ENCODE measurements at regions not wholly inside any gene's neighbourhood (a gene's known extent, or its start where the extent isn't known, plus 50 kb on each side); places are given as distances from the start of the nearest gene placed in this dataset.

DNA sequence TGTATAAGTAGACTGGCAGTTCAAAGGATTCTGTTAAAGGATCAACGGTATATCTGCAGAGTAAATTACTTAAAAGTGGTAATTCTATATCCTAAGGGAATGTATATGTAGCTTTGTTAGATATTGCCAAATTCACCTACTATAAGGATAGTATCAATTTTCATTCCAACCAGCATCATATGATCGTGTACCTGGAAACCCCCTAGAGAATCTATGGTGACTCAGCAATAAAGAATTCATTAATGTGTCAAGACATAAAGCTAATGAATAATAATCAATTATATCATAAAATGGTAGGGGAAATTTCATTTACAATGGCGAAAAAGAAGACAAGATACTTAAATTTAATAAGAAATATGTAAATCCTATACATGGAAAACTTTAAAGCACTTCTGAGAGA is 234.1 kb upstream of the ACTBL2 start:
- TF ChIP-seq SUZ12 (IDR thresholded peaks at IDR 0.05; ENCODE audit: extremely low read depth, insufficient read depth, insufficient read length) (no peak), YY1 (IDR thresholded peaks at IDR 0.05; ENCODE audit: insufficient read depth, insufficient read length) (no peak), ZNF274 (IDR thresholded peaks at IDR 0.05; ENCODE audit: low read depth, low read length) (no peak)
